Right lobe of liver (tissue), 4 donors: ENCODE measurements at regions not wholly inside any gene's neighbourhood (a gene's known extent, or its start where the extent isn't known, plus 50 kb on each side); places are given as distances from the start of the nearest gene placed in this dataset.

Experiments
- POLR2A ChIP-seq: fragments of 450-650 bp; IDR thresholded peaks from one replicate; pipeline ENCODE4 v1.6.1; 2017; ENCODE audit warnings: antibody characterized with exemption, mild to moderate bottlenecking
- TF ChIP-seq, protein P1 (sequence below), 4 donors: fragments of 200-600 bp in 3 of 4; fragments of 450-650 bp in 1 of 4; IDR thresholded peaks; one replicate each; pipeline versions ENCODE4 v1.5.1 to v1.8.0; 2016 to 2022; ENCODE audit warnings: antibody characterized with exemption in 4 of 4, mild to moderate bottlenecking in 2 of 4
- donor health status: DM: no; HTN: no; CAD: no.
- donor health status: DM: no; HTN: no; CAD: no.
- donor health status: DM: no; HTN: yes; CAD: no.

DNA sequence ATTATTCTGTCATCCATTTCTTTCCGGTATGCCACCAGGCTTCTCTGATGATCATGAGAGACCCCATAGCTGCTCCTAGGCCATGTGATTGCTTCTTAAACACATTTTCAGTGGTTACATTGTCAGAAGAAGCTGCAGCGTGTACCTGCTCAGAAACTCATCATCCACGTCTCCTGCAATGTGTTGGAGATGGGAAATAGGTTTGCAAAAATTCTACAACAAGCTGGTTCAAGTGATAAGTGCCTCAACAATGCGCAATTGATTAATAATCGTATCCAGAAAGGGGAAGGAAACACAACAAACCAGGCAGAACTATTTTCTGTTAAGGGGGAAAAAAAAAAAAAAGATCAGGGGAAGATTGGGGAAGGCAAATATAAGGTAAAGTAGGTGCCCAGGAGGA, 75.7 kb upstream of the THUMPD2 start:
- TF ChIP-seq, protein P1, sequence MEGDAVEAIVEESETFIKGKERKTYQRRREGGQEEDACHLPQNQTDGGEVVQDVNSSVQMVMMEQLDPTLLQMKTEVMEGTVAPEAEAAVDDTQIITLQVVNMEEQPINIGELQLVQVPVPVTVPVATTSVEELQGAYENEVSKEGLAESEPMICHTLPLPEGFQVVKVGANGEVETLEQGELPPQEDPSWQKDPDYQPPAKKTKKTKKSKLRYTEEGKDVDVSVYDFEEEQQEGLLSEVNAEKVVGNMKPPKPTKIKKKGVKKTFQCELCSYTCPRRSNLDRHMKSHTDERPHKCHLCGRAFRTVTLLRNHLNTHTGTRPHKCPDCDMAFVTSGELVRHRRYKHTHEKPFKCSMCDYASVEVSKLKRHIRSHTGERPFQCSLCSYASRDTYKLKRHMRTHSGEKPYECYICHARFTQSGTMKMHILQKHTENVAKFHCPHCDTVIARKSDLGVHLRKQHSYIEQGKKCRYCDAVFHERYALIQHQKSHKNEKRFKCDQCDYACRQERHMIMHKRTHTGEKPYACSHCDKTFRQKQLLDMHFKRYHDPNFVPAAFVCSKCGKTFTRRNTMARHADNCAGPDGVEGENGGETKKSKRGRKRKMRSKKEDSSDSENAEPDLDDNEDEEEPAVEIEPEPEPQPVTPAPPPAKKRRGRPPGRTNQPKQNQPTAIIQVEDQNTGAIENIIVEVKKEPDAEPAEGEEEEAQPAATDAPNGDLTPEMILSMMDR (IDR thresholded peaks at IDR 0.05), result no peak
- no peak for TF ChIP-seq POLR2A
